ENCODE measurements at regions not wholly inside any gene's neighbourhood (a gene's known extent, or its start where the extent isn't known, plus 50 kb on each side); places are given as distances from the start of the nearest gene placed in this dataset.

- Histone ChIP-seq H3K4me1 (no peaks in the 10 kb centered on the region), H3K27ac (no peak overlapping the region), H3K27me3 (no peaks in the 10 kb centered on the region), H3K36me3 (no peaks in the 10 kb centered on the region), H3K9me3 (peaks cover 0 to 6% (median 0%) of the 10 kb centered on the region in 12 donors), H3K4me3 (no peak overlapping the region)
- no peak for ATAC-seq
- DNase-seq: no peak
- intact Hi-C loops (cut with DNase I): no loop called here
- 39 to 85% (median 66%) methylated on average over 3 of the region's 3 CpGs for WGBS, 4 donors
- no peak for TF ChIP-seq POLR2A (IDR thresholded peaks at IDR 0.05)
- TF ChIP-seq CTCF (IDR thresholded peaks at IDR 0.05): no peak
Measured at GRCh38 chr15:97661796-97662195, 298.7 kb upstream of the ARRDC4 start.

DNA sequence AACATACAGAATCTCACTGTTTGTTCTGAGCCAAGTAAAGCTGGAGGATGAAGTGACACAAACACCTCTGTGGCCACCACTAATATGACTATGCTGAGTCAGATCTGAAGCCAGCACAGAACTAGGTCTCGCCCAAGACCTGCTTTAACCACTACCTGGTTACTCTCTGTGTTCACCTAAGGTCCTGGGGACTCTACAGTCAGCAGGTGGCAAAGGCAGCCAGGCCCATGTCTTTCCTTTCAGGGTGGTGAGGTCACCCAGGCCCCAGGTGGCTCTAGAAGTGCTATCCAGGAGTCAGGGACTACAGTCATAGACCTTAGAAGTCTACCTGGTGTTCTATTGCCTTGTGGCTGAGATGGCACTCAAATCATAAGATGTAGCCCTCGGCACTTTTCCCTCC is 287.9 kb upstream of the ARRDC4 start:
- intact Hi-C loops (cut with DNase I): no loop called here
- no peak for TF ChIP-seq POLR2A (IDR thresholded peaks at IDR 0.05)
- no peak for TF ChIP-seq CTCF (IDR thresholded peaks at IDR 0.05)
- H3K27me3 ChIP-seq: no peaks in the 10 kb centered on the region
- DNase-seq: no peak
- no peak overlapping the region for H3K4me3 ChIP-seq
- H3K4me1 ChIP-seq: no peaks in the 10 kb centered on the region
- no peaks in the 10 kb centered on the region for H3K36me3 ChIP-seq
- no peak overlapping the region for H3K27ac ChIP-seq
- H3K9me3 ChIP-seq: peaks cover 0 to 8% (median 0%) of the 10 kb centered on the region in 12 donors
- 49 to 88% (median 66%) methylated on average over 2 of the region's 2 CpGs for WGBS, 4 donors
- ATAC-seq: no peak

GRCh38 chr15:97678656-97679055 is 281.8 kb upstream of the ARRDC4 start:
- Histone ChIP-seq H3K27ac (no peak overlapping the region), H3K27me3 (no peaks in the 10 kb centered on the region), H3K4me1 (no peaks in the 10 kb centered on the region), H3K4me3 (no peak overlapping the region), H3K36me3 (no peaks in the 10 kb centered on the region), H3K9me3 (peaks cover 0 to 8% (median 0%) of the 10 kb centered on the region in 12 donors)
- 53 to 85% (median 72%) methylated on average over 2 of the region's 2 CpGs for WGBS, 4 donors
- DNase-seq (no peak), ATAC-seq (no peak)
- intact Hi-C loops (cut with DNase I): no loop called here
- TF ChIP-seq POLR2A (IDR thresholded peaks at IDR 0.05): no peak
- TF ChIP-seq CTCF (IDR thresholded peaks at IDR 0.05): no peak

DNA sequence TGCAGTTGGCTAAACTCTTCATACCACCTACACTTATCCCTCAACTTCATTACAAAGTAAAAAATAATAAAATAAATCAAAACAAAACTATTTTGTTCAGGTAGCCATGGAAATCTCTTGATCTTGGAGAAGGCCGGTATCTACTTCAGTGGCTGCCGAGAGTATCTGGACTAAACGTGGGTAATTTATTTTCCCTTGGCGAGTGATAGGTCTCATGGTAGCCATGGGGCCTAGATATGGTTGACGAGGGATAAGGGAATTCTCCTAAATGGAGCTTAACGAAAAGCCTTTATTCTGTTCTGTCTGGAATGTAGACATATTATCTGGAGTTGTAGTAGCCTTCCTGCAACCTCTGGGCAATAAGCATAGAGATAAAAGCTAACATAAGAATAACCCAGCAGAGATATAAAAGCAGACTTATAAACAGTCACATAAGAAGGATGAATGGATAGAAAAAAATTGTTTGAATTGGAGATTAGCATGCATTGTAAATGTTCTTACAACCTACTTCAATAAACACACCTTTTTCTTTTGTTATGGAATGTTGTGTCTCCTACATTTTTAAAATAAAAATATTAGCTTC is 281.3 kb upstream of the ARRDC4 start:
- intact Hi-C loops (cut with DNase I): no loop called here
- Histone ChIP-seq H3K27me3 (no peaks in the 10 kb centered on the region), H3K9me3 (peaks cover 0 to 8% (median 0%) of the 10 kb centered on the region in 12 donors), H3K4me3 (no peak overlapping the region), H3K36me3 (no peaks in the 10 kb centered on the region), H3K4me1 (no peaks in the 10 kb centered on the region), H3K27ac (no peak overlapping the region)
- no peak for TF ChIP-seq CTCF (IDR thresholded peaks at IDR 0.05)
- no peak for TF ChIP-seq POLR2A (IDR thresholded peaks at IDR 0.05)
- DNase-seq (no peak), ATAC-seq (no peak)
- WGBS, 4 donors: 46 to 60% (median 47%) methylated on average over 6 of the region's 6 CpGs

Data from heart left ventricle (tissue), 16 donors.